ENCODE measurements at regions not wholly inside any gene's neighbourhood (a gene's known extent, or its start where the extent isn't known, plus 50 kb on each side); places are given as distances from the start of the nearest gene placed in this dataset.

- no peak for DNase-seq (ENCODE audit: low read depth in 2 of 2)
These were observed 426.7 kb downstream of the PLPP3 start for GRCh38 chr1:56152635-56153034.

- no peak for DNase-seq (ENCODE audit: low read depth in 2 of 2)
These were observed 428.0 kb downstream of the PLPP3 start for GRCh38 chr1:56151402-56151801.

- DNase-seq (ENCODE audit: low read depth in 2 of 2), result no peak
These were observed 428.7 kb downstream of the PLPP3 start for GRCh38 chr1:56150441-56151215.

GRCh38 chr1:56149761-56150160 is 429.6 kb downstream of the PLPP3 start:
- DNase-seq (ENCODE audit: low read depth in 2 of 2), result no peak

GRCh38 chr1:56148326-56149193 is 430.8 kb downstream of the PLPP3 start:
- DNase-seq (ENCODE audit: low read depth in 2 of 2), result no peak

GRCh38 chr1:56147459-56147858 is 431.9 kb downstream of the PLPP3 start:
- no peak for DNase-seq (ENCODE audit: low read depth in 2 of 2)

- DNase-seq (ENCODE audit: low read depth in 2 of 2), result no peak
These were observed 432.3 kb downstream of the PLPP3 start for GRCh38 chr1:56147034-56147433.

GRCh38 chr1:56146449-56146848 is 432.9 kb downstream of the PLPP3 start:
- no peak for DNase-seq (ENCODE audit: low read depth in 2 of 2)

GRCh38 chr1:56145581-56145980 is 433.8 kb downstream of the PLPP3 start:
- DNase-seq (ENCODE audit: low read depth in 2 of 2), result no peak

- DNase-seq (ENCODE audit: low read depth in 2 of 2), result no peak
These were observed 437.1 kb downstream of the PLPP3 start for GRCh38 chr1:56142301-56142700.

- no peak for DNase-seq (ENCODE audit: low read depth in 2 of 2)
These were observed 439.5 kb downstream of the PLPP3 start for GRCh38 chr1:56139836-56140235.

GRCh38 chr1:56137521-56138505 is 441.6 kb downstream of the PLPP3 start:
- no peak for DNase-seq (ENCODE audit: low read depth in 2 of 2)

GRCh38 chr1:56137090-56137489 is 442.3 kb downstream of the PLPP3 start:
- no peak for DNase-seq (ENCODE audit: low read depth in 2 of 2)

GRCh38 chr1:56135864-56136147 is 443.6 kb downstream of the PLPP3 start:
- no peak for DNase-seq (ENCODE audit: low read depth in 2 of 2)

GRCh38 chr1:56135069-56135863 is 444.1 kb downstream of the PLPP3 start:
- DNase-seq (ENCODE audit: low read depth in 2 of 2), result no peak

- no peak for DNase-seq (ENCODE audit: low read depth in 2 of 2)
These were observed 445.6 kb downstream of the PLPP3 start for GRCh38 chr1:56133522-56134472.

GRCh38 chr1:56132520-56132919 is 446.8 kb downstream of the PLPP3 start:
- DNase-seq (ENCODE audit: low read depth in 2 of 2), result no peak

GRCh38 chr1:56129837-56130236 is 449.5 kb downstream of the PLPP3 start:
- DNase-seq (ENCODE audit: low read depth in 2 of 2), result no peak

GRCh38 chr1:56125316-56125715 is 454.0 kb downstream of the PLPP3 start:
- DNase-seq (ENCODE audit: low read depth in 2 of 2), result no peak

GRCh38 chr1:56123826-56124225 is 455.5 kb downstream of the PLPP3 start:
- no peak for DNase-seq (ENCODE audit: low read depth in 2 of 2)
